HG03442 (cell line): ENCODE measurements at regions not wholly inside any gene's neighbourhood (a gene's known extent, or its start where the extent isn't known, plus 50 kb on each side); places are given as distances from the start of the nearest gene placed in this dataset.

Source experiments
- ATAC-seq: cut with Tn5 transposase; IDR thresholded peaks from one replicate; pipeline ENCODE4 v1.9.1; 2021; ENCODE audit warnings: mild to moderate bottlenecking, moderate library complexity; ENCODE audit not compliant: unreplicated experiment

- ATAC-seq: no peak
These were observed 393.0 kb upstream of the GNPDA2 start for GRCh38 chr4:45119376-45119775.

GRCh38 chr4:45102716-45103115 is 376.4 kb upstream of the GNPDA2 start:
- no peak for ATAC-seq

- ATAC-seq: no peak
These were observed 374.8 kb upstream of the GNPDA2 start for GRCh38 chr4:45100956-45101818.

- no peak for ATAC-seq
These were observed 373.1 kb upstream of the GNPDA2 start for GRCh38 chr4:45099471-45099870.

- no peak for ATAC-seq
These were observed 368.3 kb upstream of the GNPDA2 start for GRCh38 chr4:45094684-45095083.

- ATAC-seq: no peak
These were observed 355.7 kb upstream of the GNPDA2 start for GRCh38 chr4:45082101-45082500.

GRCh38 chr4:45079616-45080015 is 353.3 kb upstream of the GNPDA2 start:
- ATAC-seq: no peak

- ATAC-seq: no peak
These were observed 351.8 kb upstream of the GNPDA2 start for GRCh38 chr4:45078201-45078600.

- ATAC-seq: no peak
These were observed 346.6 kb upstream of the GNPDA2 start for GRCh38 chr4:45072981-45073380.

GRCh38 chr4:45064741-45065140 is 338.4 kb upstream of the GNPDA2 start:
- ATAC-seq: no peak

GRCh38 chr4:45063696-45064095 is 337.3 kb upstream of the GNPDA2 start:
- ATAC-seq: no peak

GRCh38 chr4:45062935-45063545 is 336.7 kb upstream of the GNPDA2 start:
- ATAC-seq: no peak

GRCh38 chr4:45043911-45044310 is 317.6 kb upstream of the GNPDA2 start:
- no peak for ATAC-seq

GRCh38 chr4:45036677-45037076 is 310.3 kb upstream of the GNPDA2 start:
- ATAC-seq: no peak

- ATAC-seq: no peak
These were observed 307.5 kb upstream of the GNPDA2 start for GRCh38 chr4:45033676-45034419.

- ATAC-seq: no peak
These were observed 303.7 kb upstream of the GNPDA2 start for GRCh38 chr4:45030059-45030458.

- ATAC-seq: no peak
These were observed 281.2 kb upstream of the GNPDA2 start for GRCh38 chr4:45007508-45007907.

- no peak for ATAC-seq
These were observed 279.7 kb upstream of the GNPDA2 start for GRCh38 chr4:45006078-45006477.

- no peak for ATAC-seq
These were observed 278.6 kb upstream of the GNPDA2 start for GRCh38 chr4:45004847-45005565.

- no peak for ATAC-seq
These were observed 278.0 kb upstream of the GNPDA2 start for GRCh38 chr4:45004326-45004725.

- no peak for ATAC-seq
These were observed 270.0 kb upstream of the GNPDA2 start for GRCh38 chr4:44996276-44996845.
